Endothelial cell (in vitro differentiated cells): ENCODE measurements at regions not wholly inside any gene's neighbourhood (a gene's known extent, or its start where the extent isn't known, plus 50 kb on each side); places are given as distances from the start of the nearest gene placed in this dataset.

Experiments used
- DNase-seq: peaks from one replicate; pipeline ENCODE4 v3.0.0; 2021; ENCODE audit warnings: low spot score
- H3K27ac Mint-ChIP-seq: one replicate; pipeline ENCODE4 v1.8.0; 2021; ENCODE audit warnings: mixed read lengths, inconsistent platforms; ENCODE audit not compliant: unreplicated experiment
- H3K27me3 Mint-ChIP-seq: one replicate; pipeline ENCODE4 v1.8.0; 2021; ENCODE audit warnings: mild to moderate bottlenecking, moderate library complexity, mixed read lengths, inconsistent platforms; ENCODE audit not compliant: unreplicated experiment
- H3K36me3 Mint-ChIP-seq: one replicate; pipeline ENCODE4 v1.8.0; 2021; ENCODE audit warnings: mild to moderate bottlenecking, low read depth, mixed read lengths, inconsistent platforms; ENCODE audit not compliant: unreplicated experiment
- H3K4me1 Mint-ChIP-seq: one replicate; pipeline ENCODE4 v1.8.0; 2021; ENCODE audit warnings: mild to moderate bottlenecking, mixed read lengths, inconsistent platforms; ENCODE audit not compliant: unreplicated experiment
- H3K4me3 Mint-ChIP-seq: one replicate; pipeline ENCODE4 v1.8.0; 2021; ENCODE audit warnings: mild to moderate bottlenecking, mixed read lengths, inconsistent platforms; ENCODE audit not compliant: unreplicated experiment
- H3K9me3 Mint-ChIP-seq: one replicate; pipeline ENCODE4 v1.8.0; 2021; ENCODE audit warnings: mixed read lengths, inconsistent platforms; ENCODE audit not compliant: unreplicated experiment
- TF ChIP-seq, protein P1 (sequence below): fragments of 200-600 bp; sonication (generic); IDR thresholded peaks from one replicate; pipeline ENCODE4 v1.5.0; 2021; ENCODE audit warnings: antibody characterized with exemption; ENCODE audit not compliant: unreplicated experiment

DNA sequence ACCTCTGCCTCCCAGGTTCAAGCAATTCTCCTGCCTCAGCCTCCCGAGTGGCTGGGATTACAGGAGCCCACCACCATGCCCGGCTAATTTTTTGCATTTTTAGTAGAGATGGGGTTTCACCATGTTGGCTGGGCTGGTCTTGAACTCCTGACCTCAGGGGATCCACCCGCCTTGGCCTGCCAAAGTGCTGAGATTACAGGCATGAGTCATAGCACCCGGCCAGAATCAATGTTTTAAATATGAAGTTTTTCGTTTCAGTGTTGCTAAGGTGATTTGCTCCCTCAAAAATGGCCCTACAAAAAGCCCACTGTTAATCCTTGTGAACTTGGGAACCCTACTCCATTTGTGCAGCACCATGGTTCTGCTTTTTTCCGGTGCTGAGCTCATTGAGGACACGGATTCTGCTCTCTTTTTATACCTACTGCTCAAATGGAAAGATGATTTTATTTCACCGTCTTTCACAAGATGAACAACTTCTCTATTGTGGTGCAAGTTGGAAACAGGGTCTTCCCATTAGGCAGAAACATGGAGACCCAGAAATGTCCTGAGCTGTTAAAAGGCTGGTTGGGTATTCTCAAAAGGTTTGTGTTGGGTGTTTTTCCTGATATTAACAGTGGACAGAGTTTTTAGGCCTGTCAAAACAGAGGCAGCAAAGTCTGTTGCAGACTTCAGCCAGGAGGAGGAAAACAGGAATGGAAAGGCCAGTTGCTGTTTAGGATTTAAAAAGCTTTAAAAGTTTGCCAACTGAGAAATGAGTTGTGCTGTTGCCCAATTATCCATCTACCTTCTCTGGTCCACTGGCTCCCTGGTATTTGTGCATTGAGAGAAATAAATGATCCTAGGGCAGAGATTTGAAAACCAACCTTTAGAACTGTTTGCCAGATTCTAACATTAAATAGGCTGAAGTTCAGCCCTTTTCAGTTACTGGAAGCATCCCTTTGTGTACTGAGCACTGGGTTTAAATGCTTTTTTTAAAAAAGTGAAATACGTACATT, 85.8 kb downstream of the ATP23 start:
- H3K9me3 Mint-ChIP-seq = no peaks in the 10 kb centered on the region
- DNase-seq = no peak
- TF ChIP-seq, protein P1, sequence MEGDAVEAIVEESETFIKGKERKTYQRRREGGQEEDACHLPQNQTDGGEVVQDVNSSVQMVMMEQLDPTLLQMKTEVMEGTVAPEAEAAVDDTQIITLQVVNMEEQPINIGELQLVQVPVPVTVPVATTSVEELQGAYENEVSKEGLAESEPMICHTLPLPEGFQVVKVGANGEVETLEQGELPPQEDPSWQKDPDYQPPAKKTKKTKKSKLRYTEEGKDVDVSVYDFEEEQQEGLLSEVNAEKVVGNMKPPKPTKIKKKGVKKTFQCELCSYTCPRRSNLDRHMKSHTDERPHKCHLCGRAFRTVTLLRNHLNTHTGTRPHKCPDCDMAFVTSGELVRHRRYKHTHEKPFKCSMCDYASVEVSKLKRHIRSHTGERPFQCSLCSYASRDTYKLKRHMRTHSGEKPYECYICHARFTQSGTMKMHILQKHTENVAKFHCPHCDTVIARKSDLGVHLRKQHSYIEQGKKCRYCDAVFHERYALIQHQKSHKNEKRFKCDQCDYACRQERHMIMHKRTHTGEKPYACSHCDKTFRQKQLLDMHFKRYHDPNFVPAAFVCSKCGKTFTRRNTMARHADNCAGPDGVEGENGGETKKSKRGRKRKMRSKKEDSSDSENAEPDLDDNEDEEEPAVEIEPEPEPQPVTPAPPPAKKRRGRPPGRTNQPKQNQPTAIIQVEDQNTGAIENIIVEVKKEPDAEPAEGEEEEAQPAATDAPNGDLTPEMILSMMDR = no peak
- no peaks in the 10 kb centered on the region for H3K27me3 Mint-ChIP-seq
- H3K36me3 Mint-ChIP-seq = no peaks in the 10 kb centered on the region
- H3K27ac Mint-ChIP-seq = no peak overlapping the region
- H3K4me3 Mint-ChIP-seq = no peak overlapping the region
- H3K4me1 Mint-ChIP-seq = no peaks in the 10 kb centered on the region

DNA sequence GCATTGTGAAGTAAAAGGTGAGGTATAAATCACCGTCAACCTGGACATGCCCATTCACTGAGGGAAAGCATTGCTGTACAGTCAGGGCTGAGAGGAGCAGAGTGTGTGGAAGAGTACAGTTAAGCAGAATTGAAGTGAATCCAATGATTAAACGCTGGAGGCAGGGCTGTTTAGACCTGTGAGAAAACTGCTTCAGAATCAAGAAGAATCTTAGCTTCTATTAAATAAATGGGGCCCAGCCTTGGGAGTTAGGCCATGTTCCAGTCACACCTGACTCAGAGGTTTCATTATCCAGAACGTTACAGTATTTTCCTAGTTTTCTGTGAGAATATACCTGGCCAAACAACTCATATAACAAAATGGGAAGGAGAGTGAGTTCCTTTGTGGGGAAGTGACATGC, 86.9 kb downstream of the ATP23 start:
- peaks cover 3% of the 10 kb centered on the region for H3K9me3 Mint-ChIP-seq
- H3K27ac Mint-ChIP-seq = no peak overlapping the region
- TF ChIP-seq, protein P1 = no peak
- H3K27me3 Mint-ChIP-seq = no peaks in the 10 kb centered on the region
- no peak overlapping the region for H3K4me3 Mint-ChIP-seq
- no peaks in the 10 kb centered on the region for H3K4me1 Mint-ChIP-seq
- H3K36me3 Mint-ChIP-seq = no peaks in the 10 kb centered on the region
- DNase-seq = no peak

DNA sequence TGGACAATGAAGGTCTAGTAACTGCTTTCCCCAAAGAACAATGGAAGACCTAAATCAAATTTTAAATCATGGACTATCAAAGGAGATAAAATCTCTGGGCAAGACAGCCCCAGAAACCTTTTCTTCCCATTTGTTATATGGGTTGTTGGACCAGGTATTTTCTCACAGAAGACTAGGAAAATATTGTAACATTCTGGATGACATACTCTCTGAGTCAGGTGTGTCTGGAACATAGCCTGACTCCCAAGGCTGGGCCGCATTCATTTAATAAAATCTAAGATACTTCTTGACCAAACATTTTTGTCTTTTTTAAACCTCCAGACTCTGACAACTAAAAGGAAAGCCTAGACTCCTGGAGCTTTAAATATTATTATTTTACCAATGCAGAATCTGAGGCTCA, 87.9 kb downstream of the ATP23 start:
- Mint-ChIP-seq H3K27ac (no peak overlapping the region), H3K36me3 (no peaks in the 10 kb centered on the region), H3K27me3 (no peaks in the 10 kb centered on the region), H3K4me1 (no peaks in the 10 kb centered on the region), H3K9me3 (peaks cover 10% of the 10 kb centered on the region), H3K4me3 (no peak overlapping the region)
- TF ChIP-seq, protein P1 = no peak
- DNase-seq = no peak

DNA sequence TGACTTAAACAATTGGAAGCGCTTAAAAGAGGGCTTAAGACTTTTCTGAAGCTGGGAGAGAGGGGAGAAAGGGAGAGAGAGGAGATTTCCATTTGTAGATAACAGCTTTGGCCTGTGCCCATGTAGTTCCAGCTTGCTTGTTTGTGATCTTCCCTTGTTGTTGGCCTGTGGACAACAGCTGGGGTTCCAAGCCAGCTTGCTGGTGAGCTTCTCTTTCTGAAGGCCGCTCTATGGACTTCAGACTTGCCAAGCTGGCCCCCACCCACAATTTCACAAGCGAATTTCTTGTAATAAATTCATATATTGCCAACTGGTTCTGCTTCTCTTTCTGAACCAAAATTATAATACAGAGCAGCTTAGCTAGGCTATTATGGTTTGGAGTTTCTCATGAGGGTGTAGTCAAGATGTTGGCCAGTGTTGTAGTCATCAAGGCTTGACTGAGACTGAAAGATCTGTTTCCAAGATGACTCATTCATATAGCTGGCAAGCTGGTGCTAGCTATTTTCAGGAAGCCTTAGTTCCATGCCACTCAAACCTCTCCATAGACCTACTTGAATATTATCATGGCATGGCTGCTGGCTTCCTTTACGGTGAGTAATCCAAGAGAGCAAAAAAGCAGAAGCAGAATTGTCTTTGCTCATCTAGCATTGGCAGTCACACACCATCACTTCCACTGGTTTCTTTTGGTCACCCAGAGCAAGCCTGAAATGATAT, 89.4 kb downstream of the ATP23 start:
- H3K27ac Mint-ChIP-seq = no peak overlapping the region
- H3K27me3 Mint-ChIP-seq = peaks cover 1% of the 10 kb centered on the region
- TF ChIP-seq, protein P1 = no peak
- H3K9me3 Mint-ChIP-seq = peaks cover 19% of the 10 kb centered on the region
- no peak overlapping the region for H3K4me3 Mint-ChIP-seq
- no peak for DNase-seq
- H3K36me3 Mint-ChIP-seq = peaks cover 6% of the 10 kb centered on the region
- H3K4me1 Mint-ChIP-seq = no peaks in the 10 kb centered on the region
